ENCODE measurements at regions not wholly inside any gene's neighbourhood (a gene's known extent, or its start where the extent isn't known, plus 50 kb on each side); places are given as distances from the start of the nearest gene placed in this dataset.

GRCh38 chr2:47658646-47659320 is 88.0 kb upstream of the KCNK12 start:
- TF ChIP-seq GATA3 (IDR thresholded peaks at IDR 0.05; ENCODE audit: low read depth, low read length) (no peak), GATA2 (IDR thresholded peaks at IDR 0.05; ENCODE audit: low read depth, low read length) (no peak)

- TF ChIP-seq GATA2 (IDR thresholded peaks at IDR 0.05; ENCODE audit: low read depth, low read length) (no peak), GATA3 (IDR thresholded peaks at IDR 0.05; ENCODE audit: low read depth, low read length) (no peak)
These were observed 87.2 kb upstream of the KCNK12 start for GRCh38 chr2:47657886-47658489.

- no peak for TF ChIP-seq GATA3 (IDR thresholded peaks at IDR 0.05; ENCODE audit: low read depth, low read length)
These were observed 86.2 kb upstream of the KCNK12 start for GRCh38 chr2:47656715-47657600.

- TF ChIP-seq GATA2 (IDR thresholded peaks at IDR 0.05; ENCODE audit: low read depth, low read length): no peak
- no peak for TF ChIP-seq GATA3 (IDR thresholded peaks at IDR 0.05; ENCODE audit: low read depth, low read length)
These were observed 84.7 kb upstream of the KCNK12 start for GRCh38 chr2:47655563-47655880.

GRCh38 chr2:47654790-47655562 is 84.2 kb upstream of the KCNK12 start:
- TF ChIP-seq GATA2 (IDR thresholded peaks at IDR 0.05; ENCODE audit: low read depth, low read length): no peak
- TF ChIP-seq GATA3 (IDR thresholded peaks at IDR 0.05; ENCODE audit: low read depth, low read length): no peak

- TF ChIP-seq GATA3 (IDR thresholded peaks at IDR 0.05; ENCODE audit: low read depth, low read length) (no peak), GATA2 (IDR thresholded peaks at IDR 0.05; ENCODE audit: low read depth, low read length) (no peak)
These were observed 83.4 kb upstream of the KCNK12 start for GRCh38 chr2:47653902-47654789.

- TF ChIP-seq GATA2 (IDR thresholded peaks at IDR 0.05; ENCODE audit: low read depth, low read length): no peak
- no peak for TF ChIP-seq GATA3 (IDR thresholded peaks at IDR 0.05; ENCODE audit: low read depth, low read length)
These were observed 82.3 kb upstream of the KCNK12 start for GRCh38 chr2:47653036-47653435.

- no peak for TF ChIP-seq GATA2 (IDR thresholded peaks at IDR 0.05; ENCODE audit: low read depth, low read length)
- TF ChIP-seq GATA3 (IDR thresholded peaks at IDR 0.05; ENCODE audit: low read depth, low read length): no peak
These were observed 81.4 kb upstream of the KCNK12 start for GRCh38 chr2:47652061-47652690.

- no peak for TF ChIP-seq GATA3 (IDR thresholded peaks at IDR 0.05; ENCODE audit: low read depth, low read length)
- TF ChIP-seq GATA2 (IDR thresholded peaks at IDR 0.05; ENCODE audit: low read depth, low read length): no peak
These were observed 80.5 kb upstream of the KCNK12 start for GRCh38 chr2:47651296-47651695.

GRCh38 chr2:47650001-47650535 is 79.3 kb upstream of the KCNK12 start:
- TF ChIP-seq GATA2 (IDR thresholded peaks at IDR 0.05; ENCODE audit: low read depth, low read length) (no peak), GATA3 (IDR thresholded peaks at IDR 0.05; ENCODE audit: low read depth, low read length) (no peak)

GRCh38 chr2:47645246-47645645 is 74.5 kb upstream of the KCNK12 start:
- no peak for TF ChIP-seq GATA3 (IDR thresholded peaks at IDR 0.05; ENCODE audit: low read depth, low read length)

GRCh38 chr2:47644351-47644750 is 73.6 kb upstream of the KCNK12 start:
- TF ChIP-seq GATA2 (IDR thresholded peaks at IDR 0.05; ENCODE audit: low read depth, low read length): no peak
- no peak for TF ChIP-seq GATA3 (IDR thresholded peaks at IDR 0.05; ENCODE audit: low read depth, low read length)

- TF ChIP-seq GATA2 (IDR thresholded peaks at IDR 0.05; ENCODE audit: low read depth, low read length) (no peak), GATA3 (IDR thresholded peaks at IDR 0.05; ENCODE audit: low read depth, low read length) (no peak)
These were observed 70.6 kb upstream of the KCNK12 start for GRCh38 chr2:47641366-47641765.

Measured in SH-SY5Y (cell line).